Lower lobe of right lung (tissue), 2 donors: ENCODE measurements at regions not wholly inside any gene's neighbourhood (a gene's known extent, or its start where the extent isn't known, plus 50 kb on each side); places are given as distances from the start of the nearest gene placed in this dataset.

Experiments used
- ATAC-seq, 2 donors: fragments of 200-7000 bp; cut with Tn5 transposase; one replicate each; pipeline ENCODE4 v1.9.1; 2020 to 2022; ENCODE audit warnings: mild to moderate bottlenecking in 2 of 2, moderate library complexity in 2 of 2
- DNase-seq: peaks from one replicate; pipeline ENCODE4 v3.0.0-alpha.2; 2020
- H3K27ac ChIP-seq: fragments of 200-600 bp; one replicate; pipeline ENCODE4 v1.8.0; 2022
- H3K27me3 ChIP-seq: fragments of 200-600 bp; one replicate; pipeline ENCODE4 v1.8.0; 2022; ENCODE audit warnings: low read depth
- H3K36me3 ChIP-seq: fragments of 200-600 bp; one replicate; pipeline ENCODE4 v1.8.0; 2022; ENCODE audit warnings: mild to moderate bottlenecking
- H3K4me1 ChIP-seq: fragments of 200-600 bp; one replicate; pipeline ENCODE4 v1.8.0; 2022
- H3K4me3 ChIP-seq: fragments of 200-600 bp; one replicate; pipeline ENCODE4 v1.8.0; 2022; ENCODE audit warnings: mild to moderate bottlenecking
- H3K9me3 ChIP-seq: fragments of 200-600 bp; one replicate; pipeline ENCODE4 v1.8.0; 2022
- CTCF ChIP-seq: fragments of 200-600 bp; IDR thresholded peaks from one replicate; pipeline ENCODE4 v1.8.0; 2022; ENCODE audit warnings: antibody characterized with exemption, mild to moderate bottlenecking
- intact Hi-C: fragments of 100-400 bp; cut with DNase I; formaldehyde crosslinking; loops from one replicate; pipeline ENCODE4 v1.11.0; 2022
- donor health status: DM: no; HTN: yes; CAD: no; lungs with severe emphysema.

- DNase-seq: no peak
- H3K27ac ChIP-seq: no peak overlapping the region
Observed at GRCh38 chr3:73709712-73710111, 85.0 kb upstream of the PDZRN3 start.

GRCh38 chr3:73708956-73709355, 84.2 kb upstream of the PDZRN3 start:
- Histone ChIP-seq H3K27me3 (no peaks in the 10 kb centered on the region), H3K36me3 (no peaks in the 10 kb centered on the region), H3K9me3 (no peaks in the 10 kb centered on the region), H3K27ac (no peak overlapping the region), H3K4me1 (no peaks in the 10 kb centered on the region), H3K4me3 (no peak overlapping the region)
- intact Hi-C loops: no loop called here
- ATAC-seq: no peak
- no peak for TF ChIP-seq CTCF
- DNase-seq: no peak

More at GRCh38 chr3:73709712-73710111, 85.0 kb upstream of the PDZRN3 start:
- no peak overlapping the region for H3K4me3 ChIP-seq
- H3K36me3 ChIP-seq: no peaks in the 10 kb centered on the region
- no peaks in the 10 kb centered on the region for H3K9me3 ChIP-seq
- H3K4me1 ChIP-seq: no peaks in the 10 kb centered on the region
- no peak for ATAC-seq
- intact Hi-C loops: no loop called here
- H3K27me3 ChIP-seq: no peaks in the 10 kb centered on the region
- no peak for TF ChIP-seq CTCF

- no peak overlapping the region for H3K27ac ChIP-seq
- TF ChIP-seq CTCF: no peak
- H3K4me1 ChIP-seq: no peaks in the 10 kb centered on the region
- no peak overlapping the region for H3K4me3 ChIP-seq
- DNase-seq (no peak), ATAC-seq (no peak)
- H3K9me3 ChIP-seq: no peaks in the 10 kb centered on the region
- H3K36me3 ChIP-seq: no peaks in the 10 kb centered on the region
- intact Hi-C loops: no loop called here
- no peaks in the 10 kb centered on the region for H3K27me3 ChIP-seq
Observed at GRCh38 chr3:73707772-73708171, 83.0 kb upstream of the PDZRN3 start.

- DNase-seq: no peak
- no peak for ATAC-seq
Observed at GRCh38 chr3:73706771-73707170, 82.0 kb upstream of the PDZRN3 start.

GRCh38 chr3:73705792-73706191, 81.1 kb upstream of the PDZRN3 start:
- Histone ChIP-seq H3K9me3 (no peaks in the 10 kb centered on the region), H3K4me3 (no peak overlapping the region), H3K4me1 (no peaks in the 10 kb centered on the region), H3K27me3 (no peaks in the 10 kb centered on the region), H3K36me3 (no peaks in the 10 kb centered on the region), H3K27ac (no peak overlapping the region)
- ATAC-seq (no peak), DNase-seq (no peak)
- intact Hi-C loops: no loop called here
- no peak for TF ChIP-seq CTCF

More at GRCh38 chr3:73706771-73707170, 82.0 kb upstream of the PDZRN3 start:
- Histone ChIP-seq H3K4me1 (no peaks in the 10 kb centered on the region), H3K36me3 (no peaks in the 10 kb centered on the region), H3K27ac (no peak overlapping the region), H3K27me3 (no peaks in the 10 kb centered on the region), H3K4me3 (no peak overlapping the region), H3K9me3 (no peaks in the 10 kb centered on the region)
- intact Hi-C loops: no loop called here
- no peak for TF ChIP-seq CTCF

GRCh38 chr3:73699327-73699726, 74.6 kb upstream of the PDZRN3 start:
- DNase-seq (no peak), ATAC-seq (no peak)
- no peaks in the 10 kb centered on the region for H3K4me1 ChIP-seq
- intact Hi-C loops: no loop called here
- H3K9me3 ChIP-seq: no peaks in the 10 kb centered on the region
- no peak for TF ChIP-seq CTCF
- no peak overlapping the region for H3K27ac ChIP-seq
- no peaks in the 10 kb centered on the region for H3K27me3 ChIP-seq
- H3K4me3 ChIP-seq: no peak overlapping the region
- no peaks in the 10 kb centered on the region for H3K36me3 ChIP-seq
